ENCODE measurements at regions not wholly inside any gene's neighbourhood (a gene's known extent, or its start where the extent isn't known, plus 50 kb on each side); places are given as distances from the start of the nearest gene placed in this dataset.

DNA sequence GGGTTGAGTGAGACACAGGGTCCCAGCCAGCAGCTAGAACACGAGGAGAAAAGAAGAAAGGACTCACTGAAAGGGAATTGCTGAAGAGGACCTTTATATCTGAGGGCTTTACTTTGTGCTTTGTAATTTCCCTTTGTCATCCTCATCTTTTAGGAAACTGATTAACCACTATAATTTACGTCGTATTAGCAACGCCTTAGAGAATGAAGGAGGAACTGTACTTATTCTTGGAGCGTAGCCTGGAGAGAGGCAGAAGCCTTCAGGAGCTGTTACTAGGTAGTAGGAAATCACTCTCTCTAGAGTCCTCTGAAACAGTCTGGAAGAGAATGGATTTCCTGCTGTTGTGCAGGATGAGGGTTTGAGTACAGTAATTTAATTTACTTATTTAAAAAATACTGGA lies 101.0 kb upstream of the STEAP1B start:
- peak in 1 of 3 donors; percentile 34 for DNase-seq
- no peak overlapping the region for H3K9ac ChIP-seq (ENCODE audit: insufficient read depth, low read length, poor library complexity, severe bottlenecking)
- intact Hi-C loops (cut with micrococcal nuclease), result no loop called here
- H3K4me2 ChIP-seq (replicated peaks; ENCODE audit: extremely low read depth, low read length, poor library complexity, severe bottlenecking), result no peak overlapping the region
- peak overlapping the region in 5 of 7 donors; percentile 38 to 81 (median 70) for H3K27ac Mint-ChIP-seq
- H3K27me3 ChIP-seq (ENCODE audit: control insufficient read depth in 2 of 2, insufficient read depth in 2 of 2, low read length in 2 of 2), result peaks cover 0 to 2% of the 10 kb centered on the region in 2 donors
- no CpG with 5 or more reads among the region's 5 CpGs for WGBS (ENCODE audit: insufficient coverage)
- H2AFZ ChIP-seq (ENCODE audit: insufficient read depth, low read depth, low read length, poor library complexity, severe bottlenecking), result no peak overlapping the region
- H3K36me3 ChIP-seq (replicated peaks in 1 of 2; ENCODE audit: control insufficient read depth in 1 of 2, insufficient read depth in 2 of 2, low read length in 2 of 2), result no peaks in the 10 kb centered on the region
- peaks cover 0 to 2% (median 0%) of the 10 kb centered on the region in 7 donors for H3K9me3 Mint-ChIP-seq
- H3K27me3 Mint-ChIP-seq (ENCODE audit: low read depth in 3 of 3), result peaks cover 9 to 17% (median 9%) of the 10 kb centered on the region in 3 donors
- peaks cover 28% of the 10 kb centered on the region for H3K4me1 Mint-ChIP-seq
- no peaks in the 10 kb centered on the region for H3K9me3 ChIP-seq (replicated peaks in 1 of 2; ENCODE audit: control insufficient read depth in 1 of 2, insufficient read depth in 1 of 2, low read length in 2 of 2)
- H3K4me1 ChIP-seq (ENCODE audit: control insufficient read depth in 1 of 2, insufficient read depth in 2 of 2, low read length in 2 of 2), result peaks cover 13 to 17% of the 10 kb centered on the region in 2 donors
- no peaks in the 10 kb centered on the region for H4K20me1 ChIP-seq (ENCODE audit: insufficient read depth, low read length)
- no peak overlapping the region for H3K4me3 ChIP-seq (replicated peaks in 1 of 3; ENCODE audit: low read depth in 2 of 3, low read length in 3 of 3)
- peak overlapping the region in 1 of 2 donors; percentile 12 for H3K4me3 Mint-ChIP-seq
- no peak overlapping the region for H3K27ac ChIP-seq (ENCODE audit: low read depth in 1 of 2, low read length in 2 of 2)
- TF ChIP-seq CTCF (IDR thresholded peaks at IDR 0.05), result no peak
- no peaks in the 10 kb centered on the region for H3K36me3 Mint-ChIP-seq
- no peaks in the 10 kb centered on the region for H3K79me2 ChIP-seq (ENCODE audit: insufficient read depth, low read length)

GRCh38 chr7:22598318-22598920 lies 98.4 kb upstream of the STEAP1B start:
- DNase-seq, result peak in 1 of 3 donors; percentile 50
- 43% methylated on average over 10 of the region's 12 CpGs for WGBS (ENCODE audit: insufficient coverage)
- peaks cover 0 to 4% of the 10 kb centered on the region in 2 donors for H3K27me3 ChIP-seq (ENCODE audit: control insufficient read depth in 2 of 2, insufficient read depth in 2 of 2, low read length in 2 of 2)
- no peak for TF ChIP-seq CTCF (IDR thresholded peaks at IDR 0.05)
- no peaks in the 10 kb centered on the region for H3K9me3 ChIP-seq (replicated peaks in 1 of 2; ENCODE audit: control insufficient read depth in 1 of 2, insufficient read depth in 1 of 2, low read length in 2 of 2)
- no peak overlapping the region for H3K27ac ChIP-seq (ENCODE audit: low read depth in 1 of 2, low read length in 2 of 2)
- no peaks in the 10 kb centered on the region for H3K79me2 ChIP-seq (ENCODE audit: insufficient read depth, low read length)
- H3K4me3 ChIP-seq (replicated peaks in 1 of 3; ENCODE audit: low read depth in 2 of 3, low read length in 3 of 3), result no peak overlapping the region
- no peaks in the 10 kb centered on the region for H3K36me3 ChIP-seq (replicated peaks in 1 of 2; ENCODE audit: control insufficient read depth in 1 of 2, insufficient read depth in 2 of 2, low read length in 2 of 2)
- Mint-ChIP-seq H3K4me1 (peaks cover 28% of the 10 kb centered on the region), H3K27ac (peak overlapping the region in 3 of 7 donors; percentile 12 to 55 (median 19)), H3K36me3 (no peaks in the 10 kb centered on the region), H3K9me3 (peaks cover 0 to 2% (median 0%) of the 10 kb centered on the region in 7 donors), H3K27me3 (ENCODE audit: low read depth in 3 of 3) (peaks cover 5 to 10% (median 6%) of the 10 kb centered on the region in 3 donors), H3K4me3 (no peak overlapping the region)
- peak overlapping the region; percentile 15 for H2AFZ ChIP-seq (ENCODE audit: insufficient read depth, low read depth, low read length, poor library complexity, severe bottlenecking)
- no peak overlapping the region for H3K4me2 ChIP-seq (replicated peaks; ENCODE audit: extremely low read depth, low read length, poor library complexity, severe bottlenecking)
- H3K4me1 ChIP-seq (ENCODE audit: control insufficient read depth in 1 of 2, insufficient read depth in 2 of 2, low read length in 2 of 2), result peaks cover 13 to 17% of the 10 kb centered on the region in 2 donors
- H4K20me1 ChIP-seq (ENCODE audit: insufficient read depth, low read length), result no peaks in the 10 kb centered on the region
- intact Hi-C loops (cut with micrococcal nuclease), result no loop called here
- H3K9ac ChIP-seq (ENCODE audit: insufficient read depth, low read length, poor library complexity, severe bottlenecking), result no peak overlapping the region

Data from CD14-positive monocyte (primary cell).